ENCODE measurements at regions not wholly inside any gene's neighbourhood (a gene's known extent, or its start where the extent isn't known, plus 50 kb on each side); places are given as distances from the start of the nearest gene placed in this dataset.
"Not testable (repeated sequence)": the region's sequence is repeated elsewhere in the genome, so short reads cannot be mapped to it uniquely, and the experiment has no call there.

GRCh38 chr13:18949489-18949761 lies 232.2 kb downstream of the TUBA3C start:
- DNase-seq = no peak

- no peak for DNase-seq
Observed at GRCh38 chr13:18948664-18949488, 232.7 kb downstream of the TUBA3C start.

GRCh38 chr13:18948012-18948663 lies 233.5 kb downstream of the TUBA3C start:
- no peak for DNase-seq

- DNase-seq = no peak
Observed at GRCh38 chr13:18947376-18947977, 234.1 kb downstream of the TUBA3C start.

GRCh38 chr13:18946738-18947137 lies 234.9 kb downstream of the TUBA3C start:
- DNase-seq = no peak

- DNase-seq = no peak
Observed at GRCh38 chr13:18944501-18945068, 237.0 kb downstream of the TUBA3C start.

- DNase-seq = no peak
Observed at GRCh38 chr13:18943721-18944391, 237.8 kb downstream of the TUBA3C start.

GRCh38 chr13:18943273-18943672 lies 238.4 kb downstream of the TUBA3C start:
- no peak for DNase-seq

GRCh38 chr13:18936104-18936503 lies 245.5 kb downstream of the TUBA3C start:
- DNase-seq = no peak

GRCh38 chr13:18921063-18921462 lies 260.6 kb downstream of the TUBA3C start:
- no peak for DNase-seq

GRCh38 chr13:18905096-18905495 lies 276.5 kb downstream of the TUBA3C start:
- not testable (repeated sequence) for DNase-seq

- DNase-seq = not testable (repeated sequence)
Observed at GRCh38 chr13:18895411-18895810, 286.2 kb downstream of the TUBA3C start.

GRCh38 chr13:18891242-18891641 lies 290.4 kb downstream of the TUBA3C start:
- DNase-seq = not testable (repeated sequence)

GRCh38 chr13:18874875-18875789 lies 306.5 kb downstream of the TUBA3C start:
- DNase-seq = not testable (repeated sequence)

- DNase-seq = not testable (repeated sequence)
Observed at GRCh38 chr13:18870557-18870956, 311.1 kb downstream of the TUBA3C start.

- not testable (repeated sequence) for DNase-seq
Observed at GRCh38 chr13:18869365-18869764, 312.3 kb downstream of the TUBA3C start.

- DNase-seq = not testable (repeated sequence)
Observed at GRCh38 chr13:18837986-18838629, 343.5 kb downstream of the TUBA3C start.

GRCh38 chr13:18837179-18837745 lies 344.4 kb downstream of the TUBA3C start:
- not testable (repeated sequence) for DNase-seq

- not testable (repeated sequence) for DNase-seq
Observed at GRCh38 chr13:18836371-18837178, 345.0 kb downstream of the TUBA3C start.
